ENCODE measurements at regions not wholly inside any gene's neighbourhood (a gene's known extent, or its start where the extent isn't known, plus 50 kb on each side); places are given as distances from the start of the nearest gene placed in this dataset.

- TF ChIP-seq POLR2AphosphoS5 (IDR thresholded peaks at IDR 0.05; ENCODE audit: borderline replicate concordance, low read depth, low read length): no peak
- no peak for TF ChIP-seq EZH2 (IDR thresholded peaks at IDR 0.05)
Observed at GRCh38 chrX:127085939-127086338, 266.4 kb downstream of the PRR32 start.
